ENCODE measurements at regions not wholly inside any gene's neighbourhood (a gene's known extent, or its start where the extent isn't known, plus 50 kb on each side); places are given as distances from the start of the nearest gene placed in this dataset.
"Not testable (repeated sequence)": the region's sequence is repeated elsewhere in the genome, so short reads cannot be mapped to it uniquely, and the experiment has no call there.

DNA sequence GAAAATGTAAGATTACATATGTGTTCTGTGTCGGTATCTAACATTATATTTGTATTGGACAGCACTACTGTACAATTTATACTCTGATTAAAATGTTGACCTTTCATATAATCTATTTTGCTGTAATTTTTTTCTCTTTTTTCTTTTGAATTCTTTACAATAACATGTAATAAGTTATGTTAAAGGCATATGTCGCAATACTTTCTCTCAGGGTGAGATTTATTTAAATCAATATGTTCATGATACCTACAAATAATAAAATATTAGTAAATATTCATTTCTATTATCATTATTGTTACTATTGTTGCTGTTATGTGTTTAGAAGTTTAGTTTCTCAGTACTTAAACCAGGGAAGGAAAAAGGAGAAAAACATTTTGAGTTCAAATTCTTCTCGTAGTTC lies 807.4 kb downstream of the STIM2 start:
- DNase-seq = no peak

DNA sequence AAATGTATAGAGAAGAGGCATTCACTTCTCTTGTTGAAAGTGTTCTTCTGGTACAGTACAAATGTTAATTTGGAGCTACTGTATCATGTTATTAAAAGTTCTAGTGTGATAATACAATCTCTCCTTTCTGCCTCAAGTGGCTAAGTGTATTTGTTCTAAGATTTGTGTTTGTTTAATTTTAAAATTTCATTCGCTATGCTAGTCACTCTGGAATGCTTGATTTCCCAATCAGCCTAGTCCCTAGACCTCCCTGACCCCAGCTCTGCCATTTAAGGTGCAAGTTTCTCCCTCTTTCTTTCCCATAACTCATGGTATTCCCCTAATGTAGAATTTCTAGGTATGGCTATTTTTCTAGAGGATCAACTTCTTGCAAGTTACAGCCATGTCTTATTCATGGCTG lies 817.4 kb downstream of the STIM2 start:
- DNase-seq = no peak

- no peak for DNase-seq
These were observed 824.0 kb downstream of the STIM2 start for GRCh38 chr4:27684610-27685011.

GRCh38 chr4:27685091-27685490 lies 824.5 kb downstream of the STIM2 start:
- DNase-seq = no peak

GRCh38 chr4:27685947-27686346 lies 825.3 kb downstream of the STIM2 start:
- DNase-seq = no peak

DNA sequence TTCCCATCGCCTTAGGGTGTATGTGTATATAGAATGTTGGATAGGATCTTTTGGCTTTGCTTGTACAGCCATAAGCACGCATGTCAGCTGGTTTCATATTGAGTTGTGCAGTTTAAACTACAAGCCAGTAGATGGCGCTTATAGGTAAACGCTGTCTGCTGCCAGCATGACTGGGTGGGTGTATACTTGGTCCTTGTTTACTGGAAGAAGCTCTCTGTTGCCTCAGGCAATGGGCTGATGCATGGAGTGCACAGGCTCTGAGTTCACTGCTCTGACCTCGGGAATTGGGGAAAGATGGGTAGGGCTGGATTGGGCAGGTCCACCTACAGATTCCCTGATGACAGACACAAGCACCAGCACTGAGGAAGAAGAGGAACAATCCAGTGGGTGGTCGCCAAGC lies 831.5 kb downstream of the STIM2 start:
- no peak for DNase-seq

- DNase-seq = no peak
These were observed 832.4 kb downstream of the STIM2 start for GRCh38 chr4:27692868-27693634.

GRCh38 chr4:27696257-27696656 lies 835.6 kb downstream of the STIM2 start:
- not testable (repeated sequence) for DNase-seq

- DNase-seq = no peak
These were observed 841.0 kb downstream of the STIM2 start for GRCh38 chr4:27701606-27702005.

DNA sequence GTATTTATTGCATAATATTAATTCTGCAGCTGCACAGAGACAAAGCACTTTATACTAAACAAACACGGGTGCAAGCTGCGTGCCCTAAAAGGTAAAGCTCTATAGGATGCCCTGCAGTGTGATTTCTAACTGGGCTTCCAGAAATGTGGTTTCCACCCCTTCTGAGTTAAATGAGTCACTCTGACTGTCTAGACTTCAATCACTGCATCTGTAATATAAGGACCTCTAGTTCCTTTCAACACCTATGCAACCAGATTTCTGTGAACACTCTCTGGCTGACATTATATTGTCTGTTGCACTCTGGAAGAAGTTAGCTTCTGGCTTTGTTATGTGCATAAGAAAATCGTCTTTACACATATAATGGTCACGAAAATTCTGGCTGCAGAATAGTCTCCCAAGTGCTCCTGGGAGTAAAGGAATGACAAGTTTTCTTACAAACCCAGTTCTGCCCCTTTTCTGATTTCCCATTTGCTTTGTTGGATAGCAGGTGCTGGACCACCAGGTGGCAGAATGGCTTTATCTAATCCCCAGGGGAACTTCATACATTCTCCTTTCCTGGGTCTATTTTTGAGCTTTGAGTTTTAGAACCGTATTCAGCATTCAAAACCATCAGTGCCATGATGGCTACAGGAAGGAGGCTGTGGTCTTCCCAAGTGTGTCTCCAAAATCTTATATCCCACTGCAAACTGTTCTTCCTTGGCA lies 842.2 kb downstream of the STIM2 start:
- DNase-seq = no peak

DNA sequence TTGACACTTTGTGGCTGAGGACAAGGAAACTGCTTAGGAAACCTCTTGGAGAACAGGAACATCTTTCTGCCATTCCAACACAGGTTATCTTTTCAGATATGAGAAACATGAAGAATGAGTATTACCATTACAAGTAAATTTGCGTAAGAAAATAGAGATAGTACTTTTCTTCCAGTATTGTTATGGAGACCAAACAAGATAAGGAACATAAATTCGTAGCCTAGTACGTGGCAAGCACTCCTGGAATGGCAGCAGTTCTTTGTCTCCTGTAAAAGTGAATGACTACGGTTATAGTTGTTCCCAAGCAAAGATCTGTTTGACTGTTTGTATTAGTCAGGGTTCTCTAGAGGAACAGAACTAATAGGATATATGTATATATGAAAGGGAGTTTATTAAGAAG lies 843.1 kb downstream of the STIM2 start:
- no peak for DNase-seq

GRCh38 chr4:27711041-27711440 lies 850.4 kb downstream of the STIM2 start:
- DNase-seq = no peak

- no peak for DNase-seq
These were observed 853.4 kb downstream of the STIM2 start for GRCh38 chr4:27714073-27714472.

DNA sequence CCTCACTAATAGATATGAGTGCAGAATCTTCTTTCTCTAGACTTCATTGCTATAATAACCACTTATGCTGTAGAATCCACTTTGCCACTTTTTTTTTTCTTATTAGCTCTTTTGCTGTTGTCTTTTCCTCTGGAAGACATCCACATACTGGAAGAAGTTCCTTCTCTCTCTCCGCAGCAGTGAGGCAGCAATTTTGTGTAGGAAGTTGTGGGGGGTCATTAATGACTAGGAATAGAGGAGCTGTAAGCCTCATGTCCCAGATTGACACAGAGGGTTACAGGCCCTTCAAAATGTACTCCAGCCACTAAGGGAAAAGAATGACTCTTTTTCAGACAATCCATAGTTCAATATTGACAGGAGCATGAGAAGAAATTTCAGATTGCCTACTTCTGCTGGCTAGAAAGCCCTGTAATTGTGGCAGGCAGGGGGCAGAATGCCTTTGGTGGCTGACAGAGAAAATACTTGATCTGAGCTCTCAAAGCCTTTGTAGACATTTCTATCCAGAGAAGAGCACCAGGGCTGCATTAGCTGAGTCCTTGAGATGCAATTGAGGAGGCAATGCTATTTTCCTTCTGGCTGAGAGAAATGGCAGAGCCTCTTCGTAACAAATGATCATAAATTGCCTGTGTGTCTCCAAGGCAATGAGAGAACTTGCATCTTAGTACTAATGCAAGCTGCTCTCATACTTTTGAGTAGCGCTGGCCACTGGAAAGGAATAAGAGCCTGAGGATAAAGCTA lies 856.2 kb downstream of the STIM2 start:
- no peak for DNase-seq

DNA sequence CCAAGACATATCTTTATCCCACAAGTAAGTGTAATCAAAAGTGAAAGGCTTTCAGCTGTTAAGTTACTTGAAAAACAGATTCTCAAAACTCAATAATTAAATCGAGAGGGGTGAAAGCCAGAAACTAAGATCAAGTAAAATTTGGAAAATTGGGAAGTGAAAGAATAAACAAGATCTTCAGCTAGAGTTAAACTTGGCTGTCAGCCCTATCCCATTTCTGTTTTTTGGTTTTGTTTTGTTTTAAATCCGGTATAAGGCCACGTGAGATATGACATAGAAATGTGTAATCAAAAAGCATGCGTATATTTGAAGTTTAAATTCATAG lies 856.8 kb downstream of the STIM2 start:
- DNase-seq = no peak

DNA sequence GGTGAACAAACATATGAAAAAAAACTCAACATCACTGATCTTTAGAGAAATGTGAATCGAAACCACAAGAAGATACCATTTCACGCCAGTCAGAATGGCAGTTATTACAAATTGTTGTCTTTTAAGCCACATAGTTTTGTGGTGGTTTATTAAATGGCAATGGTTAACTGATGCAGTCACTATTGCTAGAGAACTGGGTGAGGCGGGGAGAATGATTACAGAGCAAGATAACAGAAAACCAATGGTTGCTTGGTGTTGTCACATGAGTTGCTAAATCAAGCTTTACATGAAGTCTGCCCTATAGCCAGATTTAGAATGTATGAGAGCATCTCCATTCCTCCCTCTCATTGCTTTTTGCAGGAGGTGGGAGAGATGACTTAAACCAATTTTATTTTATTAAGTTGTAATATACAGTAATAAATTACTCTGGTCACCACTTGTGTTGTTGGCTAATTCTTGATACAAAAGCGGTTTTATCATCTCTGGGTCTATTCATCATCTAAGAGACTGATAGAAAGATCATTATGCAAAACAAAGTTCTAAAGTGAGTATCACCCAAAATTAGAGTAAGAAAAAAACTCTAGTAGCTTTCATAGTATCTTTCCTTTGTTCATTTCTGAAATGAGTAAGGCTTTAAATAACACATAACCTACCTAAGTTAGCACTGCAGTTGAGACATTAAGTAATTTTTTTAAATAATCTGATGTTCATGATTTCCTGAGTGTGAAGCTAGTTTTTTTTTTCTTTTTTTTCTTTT lies 859.5 kb downstream of the STIM2 start:
- no peak for DNase-seq

DNA sequence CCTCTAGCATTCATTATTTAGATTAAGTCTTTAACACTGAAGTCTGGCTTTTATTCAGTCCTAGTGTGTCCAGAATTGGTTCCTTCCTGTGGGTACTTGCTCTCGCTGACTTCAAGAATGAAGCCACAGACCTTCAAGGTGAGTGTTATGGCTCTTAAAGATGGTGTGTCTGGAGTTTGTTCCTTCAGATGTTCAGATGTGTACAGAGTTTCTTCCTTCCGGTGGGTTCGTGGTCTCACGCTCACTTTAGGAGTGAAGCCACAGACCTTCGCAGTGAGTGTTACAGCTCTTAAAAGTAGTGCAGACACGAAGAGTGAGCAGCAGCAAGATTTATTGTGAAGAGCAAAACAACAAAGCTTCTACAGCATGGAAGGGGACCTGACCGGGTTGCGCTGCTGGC lies 860.6 kb downstream of the STIM2 start:
- DNase-seq = no peak

- DNase-seq = no peak
These were observed 868.3 kb downstream of the STIM2 start for GRCh38 chr4:27728892-27729291.

- DNase-seq = no peak
These were observed 882.2 kb downstream of the STIM2 start for GRCh38 chr4:27742816-27743215.

- no peak for DNase-seq
These were observed 899.3 kb downstream of the STIM2 start for GRCh38 chr4:27759611-27760575.

- no peak for DNase-seq
These were observed 903.3 kb downstream of the STIM2 start for GRCh38 chr4:27763830-27764525.

GRCh38 chr4:27764526-27764837 lies 903.8 kb downstream of the STIM2 start:
- no peak for DNase-seq

All from activated CD4-positive, alpha-beta T cell treated with anti-CD3 and anti-CD28 coated beads for 4 hours (primary cell).